ENCODE measurements at regions not wholly inside any gene's neighbourhood (a gene's known extent, or its start where the extent isn't known, plus 50 kb on each side); places are given as distances from the start of the nearest gene placed in this dataset.
"Not testable (repeated sequence)": the region's sequence is repeated elsewhere in the genome, so short reads cannot be mapped to it uniquely, and the experiment has no call there.

DNA sequence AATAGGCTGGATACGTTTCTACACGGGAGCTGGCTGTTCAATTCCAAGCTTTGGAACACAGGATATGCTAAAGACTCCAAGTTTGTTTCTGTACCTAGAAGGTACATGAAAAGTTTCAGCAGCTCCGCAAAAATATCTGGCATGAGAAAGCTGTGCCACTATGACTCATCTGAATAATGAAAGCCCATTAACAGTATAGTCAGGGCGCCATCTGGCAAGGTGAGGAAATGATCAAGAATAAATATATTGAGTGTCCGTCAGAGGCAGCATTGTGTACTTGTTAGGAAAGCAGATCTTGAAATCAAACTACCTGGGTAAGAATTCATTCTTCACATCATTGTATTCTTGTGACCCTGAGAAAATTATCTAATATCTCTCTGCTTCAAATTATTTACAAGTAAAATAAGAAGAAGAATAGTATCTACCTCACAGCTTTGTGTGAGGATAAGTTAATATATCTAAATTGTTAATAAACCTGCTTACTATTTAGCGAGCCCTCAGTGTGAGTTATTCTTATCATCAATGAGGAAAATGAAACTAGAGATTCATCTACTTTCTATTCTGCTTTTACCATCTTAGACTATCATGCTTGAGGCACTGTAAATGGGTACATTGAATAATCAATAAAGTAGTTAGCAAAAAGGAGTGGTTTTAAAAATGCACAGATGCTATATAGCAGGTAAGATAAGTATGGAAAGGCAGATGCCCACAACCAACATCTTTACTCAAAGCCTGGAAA, 53.5 kb downstream of the FSCB start:
- no peak for DNase-seq

DNA sequence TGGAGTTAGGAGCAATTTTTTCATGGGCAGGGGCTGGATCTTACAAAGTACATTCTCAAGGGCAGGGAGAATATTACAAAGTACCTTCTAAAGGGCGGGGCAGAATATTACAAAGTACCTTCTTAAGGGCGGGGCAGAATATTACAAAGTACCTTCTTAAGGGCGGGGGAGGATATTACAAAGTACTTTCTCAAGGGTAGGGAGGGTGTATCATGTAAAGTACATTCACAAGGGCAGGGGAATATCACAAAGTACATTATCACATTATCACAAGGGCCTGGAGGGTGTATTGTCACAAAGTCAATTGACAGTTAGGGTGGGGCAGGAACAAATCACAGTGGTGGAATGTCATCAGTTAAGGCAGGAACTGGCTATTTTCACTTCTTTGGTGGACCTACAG, 56.9 kb downstream of the FSCB start:
- not testable (repeated sequence) for DNase-seq

DNA sequence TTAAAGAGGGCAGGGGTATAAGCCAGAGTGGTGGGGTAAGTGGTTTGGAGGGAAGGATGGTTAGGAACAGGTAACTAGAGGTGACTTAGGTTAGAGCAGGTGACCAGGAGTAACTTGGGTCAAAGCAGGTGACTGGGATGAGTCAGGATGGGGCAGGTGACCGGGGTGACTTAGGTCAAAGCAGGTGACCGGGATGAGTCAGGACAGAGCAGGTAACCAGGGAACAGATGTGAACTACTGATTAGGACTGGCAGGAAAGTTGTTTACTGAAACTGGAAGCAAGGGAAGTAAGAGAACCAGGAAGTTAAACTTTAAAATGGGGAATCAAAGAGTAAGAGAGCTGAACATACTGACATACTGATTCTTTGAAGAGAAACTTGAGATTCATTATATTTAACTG, 57.4 kb downstream of the FSCB start:
- no peak for DNase-seq

DNA sequence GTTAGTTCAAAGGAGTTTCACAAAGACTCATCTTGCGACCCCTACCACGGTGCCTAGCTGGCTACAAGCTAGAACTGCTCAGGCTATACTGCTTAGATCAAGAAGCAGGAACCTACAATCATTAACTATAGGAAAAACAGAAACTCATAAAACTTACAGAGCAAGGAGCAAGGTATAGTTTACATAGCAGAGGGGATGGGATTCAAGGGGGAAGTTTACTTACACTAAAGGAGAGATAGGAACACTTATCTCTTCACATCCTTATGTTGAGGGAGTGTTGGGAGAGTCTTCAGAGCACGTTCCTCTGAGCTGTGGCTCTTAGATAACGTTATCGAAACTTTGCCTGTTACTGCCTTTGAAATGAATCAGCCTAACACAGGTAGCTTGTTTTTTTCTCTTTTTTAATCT, 58.1 kb downstream of the FSCB start:
- DNase-seq = no peak

DNA sequence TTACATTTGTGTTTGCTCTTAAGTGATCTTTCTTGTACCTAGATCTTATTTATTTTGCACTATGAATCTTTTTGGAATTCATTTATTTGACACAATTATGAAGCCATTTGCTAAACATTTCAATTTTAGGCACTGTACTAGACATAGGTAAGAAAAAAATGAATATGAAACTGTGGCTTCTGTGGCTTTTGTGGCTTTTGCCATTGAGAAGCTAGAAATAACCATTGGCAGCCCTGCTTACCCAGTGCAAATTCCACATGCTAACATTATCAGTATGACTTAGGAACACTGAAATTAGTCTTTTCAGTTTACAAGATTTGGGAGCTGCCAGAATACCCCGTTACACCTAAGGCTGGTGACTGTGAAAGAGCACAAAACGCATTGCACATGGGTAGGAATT, 60.1 kb downstream of the FSCB start:
- no peak for DNase-seq

DNA sequence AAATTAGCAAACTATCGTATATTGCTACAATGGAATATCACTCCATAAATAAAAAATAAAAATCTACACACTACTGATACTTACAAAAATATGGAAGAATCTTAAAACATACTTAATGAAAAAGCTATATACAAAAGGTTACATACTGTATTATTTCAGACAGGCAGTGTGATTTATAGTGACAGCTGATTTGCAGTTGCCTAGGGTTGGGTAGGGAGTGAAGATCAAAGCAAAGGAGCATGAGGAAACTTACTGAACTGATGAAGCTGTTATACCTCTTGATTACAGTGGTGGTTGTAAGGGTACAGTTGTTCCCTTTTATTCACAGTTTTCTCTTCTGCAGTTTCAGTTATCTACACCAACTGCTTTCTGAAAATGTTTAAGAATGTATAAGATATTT, 62.6 kb downstream of the FSCB start:
- DNase-seq = no peak

DNA sequence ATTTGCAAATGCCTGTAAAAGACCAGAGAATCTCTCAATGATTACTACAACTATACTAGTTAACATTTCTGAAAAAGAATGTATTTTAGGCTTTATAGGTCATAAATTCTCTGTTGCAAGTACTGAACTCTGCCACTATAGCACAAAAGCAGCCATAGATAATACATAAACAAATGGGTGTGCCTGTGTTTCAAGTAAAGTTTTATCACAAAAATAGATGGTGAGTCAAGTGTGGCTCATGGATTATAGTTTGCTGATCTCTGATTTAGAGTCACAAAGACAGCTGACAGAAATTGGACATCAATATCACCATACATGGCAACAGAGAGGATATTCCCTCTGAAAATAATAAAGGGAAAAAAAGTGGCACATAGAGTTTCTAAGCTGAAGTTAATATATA, 68.1 kb downstream of the FSCB start:
- no peak for DNase-seq

DNA sequence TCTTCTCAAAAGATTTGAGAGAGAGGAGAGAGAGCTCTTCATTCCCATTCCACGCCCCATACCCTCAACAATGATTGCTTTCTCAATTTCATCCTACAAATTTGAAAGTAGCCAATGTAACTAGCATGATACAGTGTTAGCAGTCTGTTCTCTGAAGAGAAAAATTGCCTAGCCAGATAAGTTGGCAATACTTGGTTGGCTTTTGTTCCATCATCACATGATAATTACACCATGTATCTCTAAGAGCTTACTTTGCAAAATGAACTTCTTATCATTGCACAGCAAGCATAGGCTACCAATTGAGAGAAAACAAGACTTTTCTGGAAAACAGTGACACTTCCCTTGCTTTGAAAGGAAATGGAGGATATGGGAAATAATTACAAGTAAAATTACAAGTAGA, 68.9 kb downstream of the FSCB start:
- DNase-seq = peak; percentile 84

DNA sequence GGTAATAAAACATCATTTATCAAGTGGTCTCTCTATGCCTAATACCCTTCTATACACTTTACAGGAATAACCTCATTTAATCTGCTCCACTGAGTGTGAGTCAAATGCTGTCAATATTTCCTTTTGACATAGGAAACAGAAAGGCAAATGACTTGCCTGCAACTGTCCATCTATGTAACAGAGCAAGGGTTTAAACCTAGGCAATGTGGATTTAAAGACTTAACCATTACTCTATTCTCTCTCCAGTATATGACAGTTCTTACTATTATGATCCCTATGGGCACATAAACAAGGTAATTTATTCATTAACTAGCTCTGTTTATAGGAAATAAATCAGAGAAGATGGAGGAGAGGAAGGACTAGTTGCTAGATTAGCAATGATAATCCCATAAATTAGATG, 70.6 kb downstream of the FSCB start:
- DNase-seq = no peak

DNA sequence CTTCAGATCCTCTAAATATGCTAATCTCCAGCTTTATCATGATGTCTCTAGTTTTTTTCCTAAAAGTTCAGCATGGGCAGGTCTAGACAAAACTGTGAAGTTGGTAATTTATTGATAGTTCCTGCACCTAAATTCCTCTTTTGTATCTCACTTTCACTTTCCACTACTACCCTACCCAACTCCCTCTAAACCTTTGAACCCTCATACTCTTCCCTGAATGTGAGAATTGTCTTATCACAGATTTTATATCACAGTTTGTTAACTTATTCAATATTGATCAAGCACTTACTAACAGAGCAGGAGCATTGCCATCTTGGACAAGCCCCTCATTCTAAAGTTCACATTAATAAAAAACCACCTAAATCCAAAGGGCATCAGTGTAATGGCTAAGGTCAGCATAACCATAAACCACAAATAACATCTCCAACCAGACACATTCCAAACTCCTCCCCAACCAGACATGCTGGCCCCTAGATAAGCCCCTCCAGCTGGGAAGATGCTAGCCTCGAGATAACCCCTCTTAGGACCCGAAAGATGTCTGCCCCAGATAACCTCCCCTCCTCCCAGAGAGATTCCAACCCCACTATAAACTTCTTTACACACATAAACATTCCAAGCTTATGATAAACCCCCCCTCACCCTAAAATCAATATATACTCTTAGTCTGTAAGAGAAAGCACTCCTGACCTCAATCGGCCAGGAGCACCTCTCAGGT, 78.7 kb downstream of the FSCB start:
- DNase-seq = no peak

DNA sequence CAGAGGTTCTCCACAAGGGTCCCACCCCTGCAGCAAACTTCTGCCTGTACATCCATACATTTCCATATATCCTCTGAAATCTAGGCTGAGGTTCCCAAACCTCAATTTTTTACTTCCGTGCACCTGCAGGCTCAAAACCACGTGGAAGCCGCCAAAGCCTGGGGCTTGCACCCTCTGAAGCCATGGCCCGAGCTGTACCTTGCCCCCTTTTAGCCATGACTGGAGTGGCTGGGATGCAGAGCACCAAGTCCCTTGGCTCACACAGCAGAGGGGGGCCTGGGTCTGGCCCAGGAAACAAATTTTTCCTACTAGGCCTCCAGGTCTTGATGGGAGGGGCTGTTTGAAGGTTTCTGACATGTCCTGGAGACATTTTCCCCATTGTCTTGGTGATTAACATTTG, 84.4 kb downstream of the FSCB start:
- no peak for DNase-seq

DNA sequence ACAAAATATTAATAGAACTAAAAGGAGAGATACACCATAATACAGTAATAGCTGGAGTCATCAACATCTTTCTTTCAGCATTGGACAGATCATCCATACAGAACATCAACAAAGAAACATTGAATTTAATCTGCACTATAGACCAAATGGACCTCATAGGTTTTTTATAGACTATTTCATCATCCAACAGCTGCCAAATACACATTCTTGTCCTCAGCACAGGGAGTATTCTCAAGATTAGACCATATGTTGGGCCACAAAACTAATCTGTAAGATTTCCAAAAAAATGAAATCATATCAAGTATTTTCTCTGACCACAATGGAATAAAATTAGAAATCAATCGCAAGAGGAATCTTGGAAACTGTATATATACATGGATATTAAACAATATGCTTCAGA, 86.9 kb downstream of the FSCB start:
- DNase-seq = no peak

DNA sequence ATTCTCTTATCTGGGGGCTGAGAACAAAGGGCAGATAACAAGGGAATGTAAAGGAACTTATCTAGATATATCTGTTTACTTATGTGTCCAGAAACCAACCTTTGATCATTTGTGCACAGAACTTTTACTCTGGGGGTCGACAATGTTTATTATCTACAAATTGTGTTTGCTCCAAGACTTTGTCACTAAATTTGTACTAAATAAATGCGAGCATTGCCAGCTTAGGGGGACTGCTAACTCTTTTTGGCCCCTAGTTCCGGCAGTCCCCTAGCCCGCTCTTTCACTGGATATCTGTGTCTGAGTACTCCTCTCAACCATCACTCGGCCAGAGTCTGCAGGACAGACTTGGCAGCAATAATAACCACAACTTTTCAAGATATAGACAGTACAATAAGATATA, 88.2 kb downstream of the FSCB start:
- DNase-seq = no peak

DNA sequence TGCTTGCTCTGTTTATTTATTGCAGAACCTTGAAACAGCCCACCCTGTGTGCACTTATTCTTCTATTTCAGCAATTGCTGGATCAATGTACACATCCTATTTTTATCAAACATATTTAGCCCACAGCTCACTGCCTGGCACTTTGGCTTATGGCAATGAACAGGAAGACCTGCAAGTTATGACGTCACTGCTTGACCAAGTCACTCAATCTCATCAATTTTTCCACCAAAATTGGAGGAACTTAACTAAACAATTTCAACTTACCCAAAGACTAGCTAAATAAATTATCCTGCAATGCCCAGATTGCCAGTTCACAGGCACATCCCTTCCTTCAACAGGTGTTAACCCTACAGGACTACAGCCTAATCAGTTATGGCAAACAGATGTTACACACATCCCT, 89.3 kb downstream of the FSCB start:
- no peak for DNase-seq

DNA sequence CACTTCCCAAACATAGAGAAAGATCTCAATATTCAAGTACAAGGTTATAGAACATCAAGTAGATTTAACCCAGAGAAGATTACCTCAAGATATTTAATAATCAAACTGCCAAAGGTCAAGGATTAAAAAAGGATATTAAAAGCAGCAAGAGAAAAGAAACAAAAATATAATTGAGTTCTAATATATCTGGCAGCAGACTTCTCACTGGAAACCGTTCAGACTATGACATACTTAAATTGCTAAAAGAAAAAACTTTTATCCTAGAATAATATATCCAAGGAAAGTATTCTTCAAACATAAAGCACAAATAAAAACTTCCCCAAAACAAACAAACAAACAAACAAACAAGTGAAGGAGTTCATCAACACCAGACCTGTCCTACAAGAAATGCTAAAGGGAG, 92.4 kb downstream of the FSCB start:
- DNase-seq = no peak

DNA sequence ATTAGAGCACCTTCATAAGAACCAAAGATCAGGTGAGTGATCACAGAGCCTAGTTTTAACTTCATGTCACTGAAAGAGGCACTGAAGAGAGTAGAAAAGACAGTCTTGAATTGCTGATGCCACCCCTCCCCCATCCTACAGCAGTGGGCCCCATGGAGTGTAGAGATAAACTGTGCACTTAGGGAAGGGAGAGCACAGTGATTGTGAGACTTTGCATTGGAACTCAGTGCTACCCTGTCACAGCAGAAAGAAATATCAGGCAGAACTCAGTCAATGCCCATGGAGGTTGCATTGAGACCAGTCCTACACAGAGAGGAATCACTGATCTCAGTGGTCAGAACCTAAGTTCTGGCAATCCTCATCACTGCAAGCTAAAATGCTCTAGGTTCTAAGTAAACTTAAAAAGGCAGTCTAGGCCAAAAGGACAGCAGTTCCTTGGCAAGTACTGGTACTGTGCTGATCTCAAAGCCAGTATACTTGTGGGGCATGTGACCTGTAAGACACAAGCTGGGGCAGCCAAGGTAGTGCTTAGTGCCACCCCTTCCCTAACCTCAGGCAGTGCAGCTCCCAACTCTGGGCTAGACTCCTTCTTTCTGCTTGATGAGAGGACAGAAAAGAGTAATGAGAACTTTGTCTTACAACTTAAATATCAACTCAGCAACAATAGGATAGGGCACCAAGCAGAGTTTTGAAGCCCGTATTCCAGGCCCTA, 94.1 kb downstream of the FSCB start:
- no peak for DNase-seq

DNA sequence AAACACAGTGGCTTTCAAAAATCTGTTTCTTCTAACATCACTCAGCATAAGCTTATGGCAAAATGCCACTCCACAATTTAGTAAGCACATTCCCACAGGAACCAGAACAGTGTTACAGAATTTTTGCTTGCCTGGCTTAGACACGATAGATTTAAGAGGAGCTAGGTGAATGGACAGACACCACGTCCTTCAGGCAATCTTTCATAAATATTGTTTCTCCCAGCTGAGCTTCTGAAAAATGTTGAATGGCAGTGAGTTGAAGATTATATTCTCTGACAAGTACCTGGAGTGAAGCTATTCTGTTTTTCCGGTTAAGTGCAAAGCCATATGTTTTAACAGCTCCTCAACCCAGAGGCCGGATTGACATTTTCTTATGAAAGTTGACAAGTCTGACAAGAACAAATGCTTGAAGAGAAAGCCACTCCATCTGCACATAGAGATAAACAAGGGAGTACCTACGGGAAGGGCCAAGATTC, 102.0 kb downstream of the FSCB start:
- DNase-seq = no peak

DNA sequence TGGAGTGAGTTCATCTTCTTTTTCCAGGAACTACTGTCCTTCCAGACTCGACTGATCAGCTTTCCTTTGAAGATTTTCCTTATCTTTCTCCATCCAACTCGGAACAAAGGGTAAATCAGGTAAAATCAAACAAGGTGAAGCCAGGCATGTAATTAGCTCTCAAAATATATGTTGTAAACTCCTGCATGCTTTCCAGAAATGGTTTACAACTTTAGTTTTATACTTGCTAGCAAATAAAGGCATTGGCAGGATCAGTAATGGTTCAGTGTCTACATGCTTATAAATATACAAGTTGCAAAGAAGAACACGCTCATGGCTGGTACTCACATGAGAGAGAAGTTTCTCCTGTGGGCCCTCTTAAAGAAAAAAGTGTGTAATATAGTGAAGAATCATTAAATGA, 102.5 kb downstream of the FSCB start:
- no peak for DNase-seq

DNA sequence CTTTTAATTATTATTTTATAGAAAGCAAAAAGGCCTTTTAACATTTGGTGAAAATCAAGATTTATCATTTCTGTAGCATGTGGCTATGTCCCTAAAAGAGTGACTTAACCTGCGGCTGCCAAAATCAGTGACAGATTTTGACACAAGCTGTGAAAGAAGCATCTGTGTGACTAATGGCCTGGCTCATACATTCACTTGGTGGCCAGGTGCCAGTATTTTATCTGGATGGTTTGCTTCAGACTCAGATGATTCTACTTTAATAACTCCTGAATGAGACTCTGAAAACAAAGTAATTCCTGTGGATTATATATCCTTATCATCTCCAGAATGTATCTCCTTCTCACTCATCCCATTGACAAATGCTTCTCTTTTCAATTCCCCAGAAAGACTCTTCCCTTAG, 103.0 kb downstream of the FSCB start:
- no peak for DNase-seq

DNA sequence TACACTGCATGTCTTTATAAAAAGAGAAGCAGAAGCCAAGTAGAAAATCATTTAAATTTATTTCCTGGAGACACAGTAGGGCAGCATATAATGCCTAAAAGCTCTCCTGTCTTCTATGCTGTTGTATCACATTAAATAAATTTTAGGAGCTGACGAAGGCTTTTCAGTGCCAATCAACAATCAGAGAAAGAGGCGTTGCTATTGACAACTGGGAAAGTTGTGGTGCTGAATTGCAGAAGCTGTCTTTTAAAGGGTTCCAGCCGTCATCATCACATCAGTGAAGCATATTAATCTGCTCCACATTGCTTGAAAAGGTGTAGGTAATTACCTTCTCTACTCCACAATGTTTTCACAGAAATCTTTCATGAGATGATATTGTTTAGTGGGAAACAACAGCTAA, 103.9 kb downstream of the FSCB start:
- no peak for DNase-seq

DNA sequence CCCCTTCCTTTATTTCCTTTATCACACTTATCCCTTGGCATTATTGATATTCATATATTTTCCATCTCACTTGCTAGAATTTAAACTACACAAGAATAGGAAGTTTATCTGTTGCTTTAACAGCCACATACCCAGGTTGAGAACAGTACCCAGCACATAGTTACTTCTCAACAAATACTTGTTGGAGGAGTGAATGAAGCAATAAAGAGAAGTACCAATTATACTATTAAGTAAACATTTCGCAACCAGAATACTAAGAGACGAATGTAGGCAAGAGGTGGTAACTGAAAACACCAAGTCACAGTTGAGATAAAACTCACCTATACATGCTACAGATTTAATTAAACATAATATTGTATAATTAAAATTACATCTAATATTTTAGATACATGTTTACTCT, 110.9 kb downstream of the FSCB start:
- DNase-seq = no peak

DNA sequence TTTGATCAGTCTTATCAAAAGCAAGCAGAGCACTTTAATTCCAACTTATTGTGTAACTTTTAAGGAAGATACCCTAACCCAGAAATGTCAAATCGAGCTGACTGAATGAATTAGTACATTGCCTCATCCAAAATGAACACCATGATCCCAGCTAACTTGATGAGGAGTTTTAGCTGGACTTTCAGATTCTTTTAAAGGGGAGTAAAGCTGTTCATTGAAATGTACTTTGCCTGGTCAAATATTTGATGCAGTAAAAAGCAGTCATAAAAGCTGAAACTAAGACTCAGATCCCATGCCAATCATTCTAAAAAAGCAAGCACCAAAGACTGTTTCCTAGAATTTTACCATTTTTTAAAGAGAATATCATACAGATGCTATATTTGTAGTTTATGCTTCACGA, 114.1 kb downstream of the FSCB start:
- no peak for DNase-seq

DNA sequence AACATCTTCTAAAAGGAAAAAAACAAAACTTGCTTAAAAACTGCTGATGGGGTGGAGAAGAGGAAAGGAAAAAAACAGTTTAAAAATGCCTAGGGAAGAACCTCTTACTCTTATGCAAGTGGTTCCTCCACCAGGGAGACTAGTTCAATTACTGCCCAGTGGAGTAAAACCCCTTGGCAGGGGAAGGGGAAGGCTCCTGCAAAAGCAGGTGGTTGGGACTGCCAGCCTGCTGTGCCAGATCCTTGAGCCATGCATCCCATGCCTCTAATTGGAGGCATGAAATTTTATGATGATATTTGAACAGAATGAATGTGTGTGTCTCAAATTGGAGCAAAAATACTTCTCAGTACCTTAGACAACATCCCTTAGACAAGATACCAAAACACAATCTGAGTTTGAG, 118.8 kb downstream of the FSCB start:
- DNase-seq = peak; percentile 40

DNA sequence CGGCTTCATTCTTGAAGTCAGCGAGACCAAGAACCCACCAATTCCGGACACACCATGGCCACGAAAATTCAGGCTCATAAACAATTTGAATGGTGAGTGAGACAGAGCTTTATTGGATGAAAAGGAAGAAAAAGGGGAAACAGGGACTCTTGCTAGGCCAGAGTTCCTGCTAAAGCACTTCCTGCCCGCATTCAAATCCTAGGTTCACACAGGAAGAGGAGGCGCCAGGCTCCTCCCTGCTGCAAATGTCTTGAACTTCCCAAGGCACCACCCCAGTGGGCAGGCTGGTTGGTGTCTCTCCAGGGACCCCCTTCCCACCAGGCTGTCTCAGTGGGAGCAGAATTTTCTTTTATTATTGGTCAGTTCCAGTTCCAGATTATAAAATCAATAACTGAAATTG, 121.2 kb downstream of the FSCB start:
- DNase-seq = no peak
